Midbrain (tissue), 1 donor: ENCODE measurements at regions not wholly inside any gene's neighbourhood (a gene's known extent, or its start where the extent isn't known, plus 50 kb on each side); places are given as distances from the start of the nearest gene placed in this dataset.
"Not testable (repeated sequence)": the region's sequence is repeated elsewhere in the genome, so short reads cannot be mapped to it uniquely, and the experiment has no call there.

ENCODE experiments used
- DNase-seq: peaks from one replicate; lab custom pipeline; 2025; lab: John Stamatoyannopoulos, UW

- no peak for DNase-seq
These were observed 950.1 kb downstream of the DIPK2A start for GRCh38 chr3:144921710-144922109.

- DNase-seq = no peak
These were observed 951.6 kb downstream of the DIPK2A start for GRCh38 chr3:144923046-144923775.

- DNase-seq = no peak
These were observed 958.8 kb downstream of the DIPK2A start for GRCh38 chr3:144930431-144930830.

GRCh38 chr3:144931590-144931989 lies 960.0 kb downstream of the DIPK2A start:
- DNase-seq = no peak

DNA sequence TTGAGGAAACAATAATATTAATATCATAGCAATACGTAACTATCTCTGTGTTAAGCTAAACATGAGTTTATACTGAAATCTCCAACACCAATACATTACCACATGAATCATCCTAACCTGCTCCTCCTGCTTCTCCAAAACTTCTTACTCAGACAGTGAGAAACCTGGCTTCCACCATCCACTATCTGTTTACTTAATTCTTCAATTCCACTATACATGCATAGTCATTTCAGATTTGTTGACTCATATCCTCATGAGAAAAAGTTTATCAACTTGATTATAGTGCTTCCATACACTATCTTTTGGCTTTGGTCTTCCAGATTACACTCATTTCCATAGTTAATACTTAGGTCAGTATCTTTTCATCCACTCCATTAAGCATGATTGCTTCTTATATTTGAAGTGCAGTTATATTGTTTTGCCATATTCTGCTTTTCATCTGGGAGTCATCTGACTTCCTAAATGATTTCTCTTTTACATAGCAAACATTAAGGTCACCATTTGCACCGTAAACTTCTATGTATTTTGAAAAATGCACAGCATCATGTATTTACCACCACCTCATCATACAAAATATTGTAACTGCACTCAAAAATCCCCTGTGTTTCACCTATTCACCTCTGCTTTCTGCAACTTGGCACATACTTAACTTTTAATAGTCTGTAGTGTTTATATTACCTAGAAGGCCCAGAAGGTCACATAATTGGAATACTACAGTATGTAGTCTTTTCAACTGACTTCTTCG lies 970.6 kb downstream of the DIPK2A start:
- DNase-seq = no peak

DNA sequence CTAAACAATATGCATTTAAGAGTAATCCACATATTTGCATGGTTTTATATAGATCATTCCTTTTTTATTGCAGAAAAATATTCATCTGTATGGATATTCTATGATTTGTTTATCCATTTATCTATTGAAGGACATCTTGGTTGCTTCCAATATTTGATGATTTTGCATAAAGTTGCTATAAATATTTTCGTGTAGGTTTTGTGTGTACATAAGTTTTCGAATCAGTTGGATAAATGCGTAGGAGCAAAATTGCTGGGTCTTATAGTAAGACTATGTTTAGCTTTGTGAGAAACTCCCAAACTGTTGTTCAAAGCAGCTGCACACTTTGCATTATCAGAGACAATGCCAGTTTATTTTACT lies 971.2 kb downstream of the DIPK2A start:
- no peak for DNase-seq

GRCh38 chr3:144947895-144948294 lies 976.3 kb downstream of the DIPK2A start:
- DNase-seq = no peak

- no peak for DNase-seq
These were observed 977.1 kb downstream of the DIPK2A start for GRCh38 chr3:144948711-144949110.

DNA sequence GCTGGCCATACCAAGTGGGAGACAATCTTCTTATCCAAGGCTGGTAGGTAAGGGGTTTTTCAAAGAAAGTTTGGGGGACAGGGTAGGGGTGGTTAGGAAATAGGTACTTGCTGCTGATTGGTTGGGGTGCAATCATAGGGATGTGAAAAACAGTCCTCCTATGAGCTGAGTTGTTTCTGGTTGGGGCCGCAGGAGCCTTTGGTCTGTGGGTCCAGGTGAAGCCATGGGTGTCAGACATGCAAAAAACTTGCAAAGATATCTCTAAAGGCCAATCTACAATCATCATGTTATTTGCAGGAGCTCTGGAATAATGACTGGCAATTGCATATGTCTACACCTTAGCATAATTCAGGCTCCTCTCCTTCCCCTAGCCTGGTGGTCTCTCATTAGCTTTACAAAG lies 982.3 kb downstream of the DIPK2A start:
- no peak for DNase-seq

- DNase-seq = no peak
These were observed 985.9 kb downstream of the DIPK2A start for GRCh38 chr3:144957398-144958101.

DNA sequence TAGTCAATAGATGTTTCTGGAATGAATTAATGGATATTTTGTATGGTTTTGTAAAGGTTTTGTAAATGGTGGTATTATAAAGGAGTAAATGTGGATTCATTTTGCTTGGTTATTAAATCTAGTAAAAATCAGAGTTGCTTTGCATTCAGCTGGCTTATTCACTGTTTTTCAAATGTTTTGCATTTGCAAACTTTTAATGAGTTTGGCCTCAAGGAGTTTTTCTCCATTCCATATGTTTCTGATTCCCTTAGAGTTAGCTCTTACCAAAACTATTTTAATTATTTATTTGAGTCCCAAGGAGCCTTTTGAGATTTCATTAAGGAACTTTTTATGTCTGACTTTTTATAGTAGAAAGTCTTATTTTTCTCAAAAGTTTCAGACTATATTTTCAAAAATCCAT lies 992.2 kb downstream of the DIPK2A start:
- no peak for DNase-seq

DNA sequence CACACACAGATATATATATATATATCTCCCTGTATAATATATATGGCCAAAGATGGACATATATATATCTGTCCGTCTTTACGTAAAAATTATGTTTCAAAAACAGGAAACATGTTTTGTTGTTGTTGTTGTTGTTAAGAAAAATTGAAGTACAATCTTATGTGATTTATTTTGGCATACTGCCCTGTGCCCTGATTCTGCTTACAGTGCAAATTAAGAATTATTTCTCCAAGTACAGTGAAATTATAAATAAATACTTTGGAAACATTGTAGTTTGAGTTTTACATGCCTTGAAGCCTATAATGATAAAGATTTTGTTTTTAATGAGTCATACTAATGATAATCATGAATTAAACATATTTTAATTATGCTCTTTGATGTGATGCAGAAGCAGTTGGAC lies 994.9 kb downstream of the DIPK2A start:
- no peak for DNase-seq

DNA sequence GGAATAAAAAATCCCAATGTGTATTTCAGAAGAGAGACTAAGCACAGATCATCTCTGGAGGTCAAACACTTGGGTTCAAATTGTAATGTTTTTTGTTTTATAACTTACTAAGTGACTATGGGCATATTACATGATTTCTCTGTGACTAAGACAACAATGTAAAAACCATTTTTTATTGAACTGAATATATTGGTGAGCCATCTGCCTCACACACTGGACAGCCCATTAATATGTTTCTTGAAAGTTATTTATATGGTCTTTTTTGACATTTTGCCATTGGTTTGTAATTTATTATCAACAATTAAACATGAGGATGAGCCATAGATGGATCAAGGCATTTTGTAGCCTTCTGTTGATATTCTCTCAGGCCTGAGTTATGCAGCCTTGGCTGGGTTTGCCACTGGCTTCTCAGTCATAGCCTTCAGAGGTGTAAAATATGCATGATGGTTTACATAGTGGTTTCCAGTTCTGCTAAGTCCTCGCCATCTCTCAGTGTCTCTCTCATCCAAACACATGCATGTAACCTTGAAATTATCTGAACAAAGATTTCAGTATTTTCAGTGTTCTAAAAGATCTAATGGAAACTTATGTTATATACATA lies 997.2 kb downstream of the DIPK2A start:
- DNase-seq = no peak

- not testable (repeated sequence) for DNase-seq
These were observed 1012.9 kb downstream of the DIPK2A start for GRCh38 chr3:144984481-144984880.

DNA sequence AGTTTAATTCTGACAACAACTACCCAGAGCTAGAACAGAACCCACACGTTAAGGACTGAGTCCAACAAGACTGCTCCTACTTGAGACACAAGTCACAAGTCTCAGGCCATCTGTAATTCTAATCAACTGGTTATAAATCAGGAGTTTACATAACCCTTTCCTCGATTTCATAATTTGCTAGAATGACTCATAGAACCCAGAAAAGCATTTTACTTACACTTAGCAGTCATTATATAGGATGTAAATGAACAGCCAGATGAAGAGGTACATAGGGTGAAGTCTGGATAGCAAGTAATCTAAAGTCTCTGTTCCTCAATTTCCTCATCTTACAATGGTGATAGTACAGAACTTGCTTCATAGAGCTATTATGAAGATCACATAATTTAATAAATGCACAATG lies 1018.2 kb downstream of the DIPK2A start:
- no peak for DNase-seq

DNA sequence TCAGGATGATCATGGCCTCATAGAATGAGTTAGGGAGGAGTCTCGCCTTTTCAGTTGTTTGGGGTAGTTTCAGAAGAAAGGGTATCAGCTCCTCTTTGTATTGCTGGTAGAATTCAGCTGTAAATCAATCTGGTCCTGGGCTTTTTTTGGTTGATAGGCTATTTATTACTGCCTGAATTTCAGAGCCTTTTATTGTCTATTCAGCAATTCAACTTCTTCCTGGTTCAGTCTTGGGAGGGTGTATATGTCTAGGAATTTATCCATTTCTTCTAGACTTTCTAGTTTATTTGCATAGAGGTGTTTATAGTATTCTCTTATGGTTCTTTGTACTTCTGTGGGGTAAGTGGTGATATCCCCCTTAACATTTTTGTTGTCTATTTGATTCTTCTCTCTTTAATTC lies 1024.2 kb downstream of the DIPK2A start:
- no peak for DNase-seq

- no peak for DNase-seq
These were observed 1033.8 kb downstream of the DIPK2A start for GRCh38 chr3:145005427-145005826.

DNA sequence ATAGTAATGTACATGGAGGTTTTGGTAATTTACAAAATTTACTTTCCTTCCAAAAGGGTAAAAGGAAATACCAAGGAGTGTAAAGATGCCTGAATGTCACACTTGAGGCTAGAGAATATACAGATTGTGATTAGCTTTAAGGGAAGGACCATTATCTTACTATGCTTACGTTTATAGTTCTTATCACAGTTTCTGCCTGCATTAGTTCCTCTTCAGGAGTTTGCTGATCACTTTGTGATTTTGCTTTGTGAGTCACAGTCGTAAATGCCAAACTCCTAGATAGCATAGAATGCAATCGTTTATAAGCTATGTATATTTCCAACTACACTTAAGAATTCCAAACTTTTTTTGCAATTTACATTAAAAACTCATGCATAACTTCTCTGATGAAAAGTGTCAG lies 1034.6 kb downstream of the DIPK2A start:
- no peak for DNase-seq

- DNase-seq = no peak
These were observed 1042.3 kb downstream of the DIPK2A start for GRCh38 chr3:145013931-145014330.

GRCh38 chr3:145015253-145015652 lies 1043.6 kb downstream of the DIPK2A start:
- DNase-seq = no peak

- no peak for DNase-seq
These were observed 1046.3 kb downstream of the DIPK2A start for GRCh38 chr3:145017959-145018358.

- DNase-seq = no peak
These were observed 1050.8 kb downstream of the DIPK2A start for GRCh38 chr3:145022447-145022846.

DNA sequence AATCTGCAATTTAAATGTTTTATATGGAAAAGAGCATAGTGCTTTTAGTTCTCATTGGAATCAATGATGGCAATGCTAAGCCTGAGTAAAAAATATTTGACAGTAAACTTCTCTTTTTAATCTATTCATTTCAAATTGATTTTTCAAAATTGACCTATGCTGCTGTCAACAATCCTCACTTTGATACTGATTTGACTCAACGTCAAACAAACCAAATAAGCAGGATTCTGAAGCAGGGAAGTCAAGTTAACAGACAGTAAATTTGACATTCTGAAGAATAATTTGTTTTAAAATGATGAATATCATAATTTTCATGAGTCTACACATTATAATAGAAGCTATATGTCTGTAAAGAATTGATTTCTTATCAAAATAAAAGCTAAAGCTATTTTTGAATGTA lies 1053.1 kb downstream of the DIPK2A start:
- no peak for DNase-seq
